Omental fat pad (tissue), 3 donors: ENCODE measurements at regions not wholly inside any gene's neighbourhood (a gene's known extent, or its start where the extent isn't known, plus 50 kb on each side); places are given as distances from the start of the nearest gene placed in this dataset.

Source experiments
- ATAC-seq: fragments of 150-250 bp; one replicate; pipeline ENCODE4 v1.9.1; 2016; ENCODE audit warnings: mild to moderate bottlenecking, moderate library complexity; ENCODE audit not compliant: low FRiP score
- DNase-seq: peaks from one replicate; pipeline ENCODE4 v3.0.0-alpha.2; 2019; ENCODE audit warnings: low spot score
- CTCF ChIP-seq, 3 donors: fragments of 450-650 bp; IDR thresholded peaks; one replicate each; pipeline ENCODE4 v1.5.1; 2016 to 2017; ENCODE audit warnings: antibody characterized with exemption in 3 of 3, mild to moderate bottlenecking in 3 of 3, moderate library complexity in 2 of 3

- no peak for TF ChIP-seq CTCF (IDR thresholded peaks at IDR 0.05)
- ATAC-seq, result no peak
These were observed 158.1 kb upstream of the FOXQ1 start for GRCh38 chr6:1153696-1154245.

GRCh38 chr6:1146500-1146899 lies 165.4 kb upstream of the FOXQ1 start:
- TF ChIP-seq CTCF (IDR thresholded peaks at IDR 0.05), result no peak
- ATAC-seq, result no peak
- no peak for DNase-seq

More at GRCh38 chr6:1153696-1154245, 158.1 kb upstream of the FOXQ1 start:
- DNase-seq, result no peak

- TF ChIP-seq CTCF (IDR thresholded peaks at IDR 0.05), result no peak
- DNase-seq (no peak), ATAC-seq (no peak)
These were observed 166.1 kb upstream of the FOXQ1 start for GRCh38 chr6:1145768-1146218.

GRCh38 chr6:1144842-1145767 lies 166.8 kb upstream of the FOXQ1 start:
- ATAC-seq (no peak), DNase-seq (no peak)
- TF ChIP-seq CTCF (IDR thresholded peaks at IDR 0.05), result no peak

- DNase-seq (no peak), ATAC-seq (no peak)
- TF ChIP-seq CTCF (IDR thresholded peaks at IDR 0.05), result no peak
These were observed 168.2 kb upstream of the FOXQ1 start for GRCh38 chr6:1143655-1144054.

- DNase-seq (no peak), ATAC-seq (no peak)
- no peak for TF ChIP-seq CTCF (IDR thresholded peaks at IDR 0.05)
These were observed 172.6 kb upstream of the FOXQ1 start for GRCh38 chr6:1139155-1139890.
